ENCODE measurements at regions not wholly inside any gene's neighbourhood (a gene's known extent, or its start where the extent isn't known, plus 50 kb on each side); places are given as distances from the start of the nearest gene placed in this dataset.
"Not testable (repeated sequence)": the region's sequence is repeated elsewhere in the genome, so short reads cannot be mapped to it uniquely, and the experiment has no call there.

GRCh38 chr4:84110040-84110439 is 389.1 kb downstream of the NKX6-1 start:
- Mint-ChIP-seq H3K4me3 (no peak overlapping the region), H3K9me3 (peaks cover 9% of the 10 kb centered on the region), H3K27ac (no peak overlapping the region), H3K4me1 (ENCODE audit: low read depth) (no peaks in the 10 kb centered on the region), H3K36me3 (no peaks in the 10 kb centered on the region), H3K27me3 (no peaks in the 10 kb centered on the region)
- ChIA-PET POLR2A (no interaction called here), CTCF (no interaction called here)
- no peak for DNase-seq
- intact Hi-C loops (cut with micrococcal nuclease), result no loop called here

GRCh38 chr4:84101653-84102625 is 397.2 kb downstream of the NKX6-1 start:
- intact Hi-C loops (cut with micrococcal nuclease); H3K27me3 Mint-ChIP-seq; H3K4me3 Mint-ChIP-seq; H3K36me3 Mint-ChIP-seq; H3K9me3 Mint-ChIP-seq; CTCF ChIA-PET; H3K4me1 Mint-ChIP-seq (ENCODE audit: low read depth); H3K27ac Mint-ChIP-seq; DNase-seq; POLR2A ChIA-PET: not testable (repeated sequence)

GRCh38 chr4:84100071-84100470 is 399.0 kb downstream of the NKX6-1 start:
- no peaks in the 10 kb centered on the region for H3K27me3 Mint-ChIP-seq
- no peak overlapping the region for H3K4me3 Mint-ChIP-seq
- no peak for DNase-seq
- ChIA-PET POLR2A (no interaction called here), CTCF (no interaction called here)
- no peaks in the 10 kb centered on the region for H3K9me3 Mint-ChIP-seq
- H3K36me3 Mint-ChIP-seq, result no peaks in the 10 kb centered on the region
- H3K4me1 Mint-ChIP-seq (ENCODE audit: low read depth), result no peaks in the 10 kb centered on the region
- H3K27ac Mint-ChIP-seq, result no peak overlapping the region
- intact Hi-C loops (cut with micrococcal nuclease), result no loop called here

GRCh38 chr4:84099599-84099998 is 399.5 kb downstream of the NKX6-1 start:
- H3K36me3 Mint-ChIP-seq, result no peaks in the 10 kb centered on the region
- H3K4me3 Mint-ChIP-seq, result no peak overlapping the region
- no peaks in the 10 kb centered on the region for H3K9me3 Mint-ChIP-seq
- no peaks in the 10 kb centered on the region for H3K27me3 Mint-ChIP-seq
- POLR2A ChIA-PET, result no interaction called here
- CTCF ChIA-PET, result no interaction called here
- DNase-seq, result no peak
- intact Hi-C loops (cut with micrococcal nuclease), result no loop called here
- no peaks in the 10 kb centered on the region for H3K4me1 Mint-ChIP-seq (ENCODE audit: low read depth)
- H3K27ac Mint-ChIP-seq, result no peak overlapping the region

GRCh38 chr4:84091266-84091665 is 407.8 kb downstream of the NKX6-1 start:
- CTCF ChIA-PET, result no interaction called here
- Mint-ChIP-seq H3K27ac (no peak overlapping the region), H3K27me3 (no peaks in the 10 kb centered on the region), H3K9me3 (no peaks in the 10 kb centered on the region), H3K36me3 (no peaks in the 10 kb centered on the region), H3K4me3 (no peak overlapping the region), H3K4me1 (ENCODE audit: low read depth) (no peaks in the 10 kb centered on the region)
- DNase-seq, result no peak
- POLR2A ChIA-PET, result no interaction called here
- intact Hi-C loops (cut with micrococcal nuclease), result no loop called here

GRCh38 chr4:84089652-84090437 is 409.2 kb downstream of the NKX6-1 start:
- ChIA-PET CTCF (no interaction called here), POLR2A (no interaction called here)
- no peak for DNase-seq
- H3K27me3 Mint-ChIP-seq, result no peaks in the 10 kb centered on the region
- no peak overlapping the region for H3K4me3 Mint-ChIP-seq
- no peaks in the 10 kb centered on the region for H3K36me3 Mint-ChIP-seq
- no peaks in the 10 kb centered on the region for H3K4me1 Mint-ChIP-seq (ENCODE audit: low read depth)
- no peak overlapping the region for H3K27ac Mint-ChIP-seq
- H3K9me3 Mint-ChIP-seq, result no peaks in the 10 kb centered on the region
- intact Hi-C loops (cut with micrococcal nuclease), result no loop called here

- no peak for DNase-seq
- Mint-ChIP-seq H3K9me3 (peaks cover 2% of the 10 kb centered on the region), H3K36me3 (no peaks in the 10 kb centered on the region), H3K27me3 (no peaks in the 10 kb centered on the region), H3K4me3 (no peak overlapping the region), H3K4me1 (ENCODE audit: low read depth) (no peaks in the 10 kb centered on the region), H3K27ac (no peak overlapping the region)
- CTCF ChIA-PET, result no interaction called here
- POLR2A ChIA-PET, result no interaction called here
- intact Hi-C loops (cut with micrococcal nuclease), result no loop called here
Observed at GRCh38 chr4:84085986-84086385, 413.1 kb downstream of the NKX6-1 start.

- no peak overlapping the region for H3K27ac Mint-ChIP-seq
- H3K27me3 Mint-ChIP-seq, result no peaks in the 10 kb centered on the region
- no peak for DNase-seq
- no peaks in the 10 kb centered on the region for H3K4me1 Mint-ChIP-seq (ENCODE audit: low read depth)
- CTCF ChIA-PET, result no interaction called here
- H3K36me3 Mint-ChIP-seq, result no peaks in the 10 kb centered on the region
- peaks cover 4% of the 10 kb centered on the region for H3K9me3 Mint-ChIP-seq
- H3K4me3 Mint-ChIP-seq, result no peak overlapping the region
- POLR2A ChIA-PET, result no interaction called here
- intact Hi-C loops (cut with micrococcal nuclease), result no loop called here
Observed at GRCh38 chr4:84070289-84070688, 428.8 kb downstream of the NKX6-1 start.

- no peaks in the 10 kb centered on the region for H3K4me1 Mint-ChIP-seq (ENCODE audit: low read depth)
- intact Hi-C loops (cut with micrococcal nuclease), result no loop called here
- no peaks in the 10 kb centered on the region for H3K36me3 Mint-ChIP-seq
- H3K27me3 Mint-ChIP-seq, result no peaks in the 10 kb centered on the region
- POLR2A ChIA-PET, result no interaction called here
- H3K9me3 Mint-ChIP-seq, result no peaks in the 10 kb centered on the region
- no peak overlapping the region for H3K27ac Mint-ChIP-seq
- CTCF ChIA-PET, result no interaction called here
- no peak overlapping the region for H3K4me3 Mint-ChIP-seq
- no peak for DNase-seq
Observed at GRCh38 chr4:84063619-84064018, 435.5 kb downstream of the NKX6-1 start.

- intact Hi-C loops (cut with micrococcal nuclease), result no loop called here
- H3K36me3 Mint-ChIP-seq, result no peaks in the 10 kb centered on the region
- H3K4me3 Mint-ChIP-seq, result no peak overlapping the region
- CTCF ChIA-PET, result interaction anchor here (1.0 kb wide), 1 partner anchor 64 kb away, joined by 3 read pairs; no protein-coding TSS in a partner anchor
- no peak for DNase-seq
- H3K27ac Mint-ChIP-seq, result no peak overlapping the region
- POLR2A ChIA-PET, result no interaction called here
- H3K4me1 Mint-ChIP-seq (ENCODE audit: low read depth), result no peaks in the 10 kb centered on the region
- H3K9me3 Mint-ChIP-seq, result no peaks in the 10 kb centered on the region
- no peaks in the 10 kb centered on the region for H3K27me3 Mint-ChIP-seq
Observed at GRCh38 chr4:84058201-84058600, 440.9 kb downstream of the NKX6-1 start.

- POLR2A ChIA-PET, result no interaction called here
- H3K4me1 Mint-ChIP-seq (ENCODE audit: low read depth), result no peaks in the 10 kb centered on the region
Observed at GRCh38 chr4:84051639-84052038, 447.5 kb downstream of the NKX6-1 start.

GRCh38 chr4:84051089-84051488 is 448.0 kb downstream of the NKX6-1 start:
- CTCF ChIA-PET, result no interaction called here
- no peaks in the 10 kb centered on the region for H3K4me1 Mint-ChIP-seq (ENCODE audit: low read depth)
- POLR2A ChIA-PET, result no interaction called here

More at GRCh38 chr4:84051639-84052038, 447.5 kb downstream of the NKX6-1 start:
- H3K36me3 Mint-ChIP-seq, result no peaks in the 10 kb centered on the region
- no peak overlapping the region for H3K27ac Mint-ChIP-seq
- no peaks in the 10 kb centered on the region for H3K9me3 Mint-ChIP-seq
- intact Hi-C loops (cut with micrococcal nuclease), result no loop called here
- H3K4me3 Mint-ChIP-seq, result no peak overlapping the region
- no peaks in the 10 kb centered on the region for H3K27me3 Mint-ChIP-seq
- no peak for DNase-seq
- CTCF ChIA-PET, result no interaction called here

GRCh38 chr4:84050015-84050414 is 449.1 kb downstream of the NKX6-1 start:
- no peak overlapping the region for H3K4me3 Mint-ChIP-seq
- intact Hi-C loops (cut with micrococcal nuclease), result no loop called here
- no peak for DNase-seq
- no peaks in the 10 kb centered on the region for H3K27me3 Mint-ChIP-seq
- H3K4me1 Mint-ChIP-seq (ENCODE audit: low read depth), result no peaks in the 10 kb centered on the region
- ChIA-PET POLR2A (no interaction called here), CTCF (no interaction called here)
- H3K27ac Mint-ChIP-seq, result no peak overlapping the region
- no peaks in the 10 kb centered on the region for H3K36me3 Mint-ChIP-seq
- no peaks in the 10 kb centered on the region for H3K9me3 Mint-ChIP-seq

More at GRCh38 chr4:84051089-84051488, 448.0 kb downstream of the NKX6-1 start:
- Mint-ChIP-seq H3K27ac (no peak overlapping the region), H3K36me3 (no peaks in the 10 kb centered on the region), H3K4me3 (no peak overlapping the region), H3K9me3 (no peaks in the 10 kb centered on the region), H3K27me3 (no peaks in the 10 kb centered on the region)
- intact Hi-C loops (cut with micrococcal nuclease), result no loop called here
- no peak for DNase-seq

All from activated CD4-positive, alpha-beta memory T cell treated with anti-CD3 and anti-CD28 coated beads for 36 hours (primary cell).